KMS-11 (cell line): ENCODE measurements at regions not wholly inside any gene's neighbourhood (a gene's known extent, or its start where the extent isn't known, plus 50 kb on each side); places are given as distances from the start of the nearest gene placed in this dataset.

Experiments used
- H2AFZ ChIP-seq: fragments of 200-600 bp; sonication (generic); 2 replicates; pipeline ENCODE4 v1.6.1; 2016; ENCODE audit warnings: antibody characterized with exemption, mixed run types, low read depth
- H3K27ac ChIP-seq: fragments of 200-600 bp; sonication (generic); 2 replicates; pipeline ENCODE4 v1.6.1; 2016; ENCODE audit warnings: mild to moderate bottlenecking, mixed run types
- H3K27me3 ChIP-seq: fragments of 200-600 bp; sonication (generic); 2 replicates; pipeline ENCODE4 v1.6.1; 2017; ENCODE audit warnings: mild to moderate bottlenecking, low read depth, mixed run types, moderate library complexity; ENCODE audit not compliant: insufficient read depth
- H3K36me3 ChIP-seq: fragments of 200-600 bp; sonication (generic); 2 replicates; pipeline ENCODE4 v1.6.1; 2017; ENCODE audit warnings: mild to moderate bottlenecking, mixed run types; ENCODE audit not compliant: insufficient read depth
- H3K4me1 ChIP-seq: fragments of 200-600 bp; sonication (generic); 2 replicates; pipeline ENCODE4 v1.6.1; 2016; ENCODE audit warnings: mild to moderate bottlenecking, low read depth, mixed run types; ENCODE audit not compliant: poor library complexity, severe bottlenecking
- H3K4me2 ChIP-seq: fragments of 200-600 bp; sonication (generic); 2 replicates; pipeline ENCODE4 v1.7.0; 2016; ENCODE audit warnings: mild to moderate bottlenecking, mixed run types
- H3K4me3 ChIP-seq: fragments of 200-600 bp; sonication (generic); IDR thresholded peaks from 2 replicates; pipeline ENCODE4 v1.6.1; 2017; ENCODE audit warnings: low read depth, low read length, mixed read lengths; ENCODE audit not compliant: insufficient read depth
- H3K79me2 ChIP-seq: fragments of 200-600 bp; sonication (generic); 2 replicates; pipeline ENCODE4 v1.6.1; 2016; ENCODE audit warnings: low read depth, mixed run types; ENCODE audit not compliant: insufficient read depth
- H3K9ac ChIP-seq: fragments of 200-600 bp; sonication (generic); 2 replicates; pipeline ENCODE4 v1.6.1; 2016; ENCODE audit warnings: mild to moderate bottlenecking, mixed run types
- H4K20me1 ChIP-seq: fragments of 200-600 bp; sonication (generic); 2 replicates; pipeline ENCODE4 v1.6.1; 2016; ENCODE audit warnings: mild to moderate bottlenecking, mixed run types; ENCODE audit not compliant: insufficient read depth
- TF ChIP-seq, protein P1 (sequence below): fragments of 200-600 bp; sonication (generic); conservative IDR thresholded peaks from 2 replicates; pipeline ENCODE4 v1.6.1; 2017; ENCODE audit warnings: low read depth, mild to moderate bottlenecking, antibody characterized with exemption, low read length, moderate library complexity, mixed read lengths

DNA sequence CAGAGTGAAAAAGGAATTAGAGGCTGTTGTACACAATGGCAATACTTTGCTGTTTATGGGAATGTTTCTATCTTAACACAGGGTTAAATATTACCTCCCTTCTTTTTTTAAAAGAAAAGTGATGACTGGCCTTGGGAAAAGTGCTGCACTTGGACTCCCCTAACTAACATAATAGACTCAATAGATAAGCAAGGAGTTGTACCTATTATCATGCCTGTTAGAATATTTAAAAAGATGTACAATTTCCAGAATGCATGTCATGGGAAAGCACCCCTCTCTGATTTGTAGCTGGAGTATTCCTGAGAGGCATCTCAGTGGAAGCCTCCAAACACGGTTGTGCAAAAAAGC, 79.3 kb upstream of the GPC6 start:
- H3K9ac ChIP-seq = no peak overlapping the region
- no peaks in the 10 kb centered on the region for H3K79me2 ChIP-seq
- no peak overlapping the region for H3K27ac ChIP-seq
- H3K27me3 ChIP-seq = no peaks in the 10 kb centered on the region
- no peaks in the 10 kb centered on the region for H3K4me1 ChIP-seq
- TF ChIP-seq, protein P1, sequence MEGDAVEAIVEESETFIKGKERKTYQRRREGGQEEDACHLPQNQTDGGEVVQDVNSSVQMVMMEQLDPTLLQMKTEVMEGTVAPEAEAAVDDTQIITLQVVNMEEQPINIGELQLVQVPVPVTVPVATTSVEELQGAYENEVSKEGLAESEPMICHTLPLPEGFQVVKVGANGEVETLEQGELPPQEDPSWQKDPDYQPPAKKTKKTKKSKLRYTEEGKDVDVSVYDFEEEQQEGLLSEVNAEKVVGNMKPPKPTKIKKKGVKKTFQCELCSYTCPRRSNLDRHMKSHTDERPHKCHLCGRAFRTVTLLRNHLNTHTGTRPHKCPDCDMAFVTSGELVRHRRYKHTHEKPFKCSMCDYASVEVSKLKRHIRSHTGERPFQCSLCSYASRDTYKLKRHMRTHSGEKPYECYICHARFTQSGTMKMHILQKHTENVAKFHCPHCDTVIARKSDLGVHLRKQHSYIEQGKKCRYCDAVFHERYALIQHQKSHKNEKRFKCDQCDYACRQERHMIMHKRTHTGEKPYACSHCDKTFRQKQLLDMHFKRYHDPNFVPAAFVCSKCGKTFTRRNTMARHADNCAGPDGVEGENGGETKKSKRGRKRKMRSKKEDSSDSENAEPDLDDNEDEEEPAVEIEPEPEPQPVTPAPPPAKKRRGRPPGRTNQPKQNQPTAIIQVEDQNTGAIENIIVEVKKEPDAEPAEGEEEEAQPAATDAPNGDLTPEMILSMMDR = no peak
- no peak overlapping the region for H3K4me3 ChIP-seq
- H3K36me3 ChIP-seq = no peaks in the 10 kb centered on the region
- H3K4me2 ChIP-seq = no peak overlapping the region
- H2AFZ ChIP-seq = no peak overlapping the region
- H4K20me1 ChIP-seq = no peaks in the 10 kb centered on the region

DNA sequence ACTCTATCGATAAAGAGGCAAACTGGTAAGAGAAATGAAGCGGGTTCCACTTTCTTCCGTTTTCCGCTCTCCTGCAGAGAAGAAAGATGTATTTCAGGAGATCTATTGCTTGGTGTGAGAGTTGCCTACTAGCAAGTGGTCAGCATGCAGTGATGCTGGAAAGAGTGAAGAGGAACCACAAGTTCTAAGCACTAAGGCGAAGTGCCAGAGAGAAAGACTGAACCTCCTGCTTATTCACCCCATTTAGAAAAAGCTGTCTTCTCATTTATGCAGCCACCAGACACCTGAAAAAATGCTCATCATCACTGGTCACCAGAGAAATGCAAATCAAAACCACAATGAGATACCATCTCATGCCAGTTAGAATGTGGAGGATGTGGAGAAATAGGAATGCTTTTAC, 78.7 kb upstream of the GPC6 start:
- Histone ChIP-seq H3K4me3 (no peak overlapping the region), H2AFZ (no peak overlapping the region), H3K4me2 (no peak overlapping the region), H3K27ac (no peak overlapping the region), H3K4me1 (no peaks in the 10 kb centered on the region), H3K27me3 (no peaks in the 10 kb centered on the region), H3K9ac (no peak overlapping the region), H4K20me1 (no peaks in the 10 kb centered on the region), H3K36me3 (no peaks in the 10 kb centered on the region), H3K79me2 (no peaks in the 10 kb centered on the region)
- TF ChIP-seq, protein P1 = no peak

DNA sequence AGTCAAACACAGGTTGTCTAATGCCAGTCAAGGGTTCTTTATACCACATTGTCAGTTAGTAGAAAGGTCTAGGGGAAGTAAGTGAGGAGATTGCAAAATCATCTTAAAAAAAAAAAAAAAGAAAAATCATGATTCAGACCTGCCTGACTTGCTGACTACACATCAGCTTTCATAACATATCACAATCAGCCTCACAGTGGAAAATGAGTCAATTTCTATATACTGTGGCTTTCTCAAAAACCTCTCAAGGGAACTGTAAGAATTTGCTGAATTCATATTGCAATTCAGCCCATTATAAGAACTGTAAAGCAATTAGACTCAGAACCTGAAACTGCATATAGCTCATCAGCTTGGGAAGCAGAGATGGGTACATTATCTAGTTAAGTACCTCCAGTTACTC, 75.3 kb upstream of the GPC6 start:
- no peak overlapping the region for H3K4me2 ChIP-seq
- H3K27ac ChIP-seq = no peak overlapping the region
- H3K4me3 ChIP-seq = no peak overlapping the region
- H2AFZ ChIP-seq = no peak overlapping the region
- no peaks in the 10 kb centered on the region for H3K36me3 ChIP-seq
- H3K9ac ChIP-seq = no peak overlapping the region
- no peaks in the 10 kb centered on the region for H4K20me1 ChIP-seq
- no peaks in the 10 kb centered on the region for H3K79me2 ChIP-seq
- no peaks in the 10 kb centered on the region for H3K4me1 ChIP-seq
- H3K27me3 ChIP-seq = no peaks in the 10 kb centered on the region
- TF ChIP-seq, protein P1 = no peak

DNA sequence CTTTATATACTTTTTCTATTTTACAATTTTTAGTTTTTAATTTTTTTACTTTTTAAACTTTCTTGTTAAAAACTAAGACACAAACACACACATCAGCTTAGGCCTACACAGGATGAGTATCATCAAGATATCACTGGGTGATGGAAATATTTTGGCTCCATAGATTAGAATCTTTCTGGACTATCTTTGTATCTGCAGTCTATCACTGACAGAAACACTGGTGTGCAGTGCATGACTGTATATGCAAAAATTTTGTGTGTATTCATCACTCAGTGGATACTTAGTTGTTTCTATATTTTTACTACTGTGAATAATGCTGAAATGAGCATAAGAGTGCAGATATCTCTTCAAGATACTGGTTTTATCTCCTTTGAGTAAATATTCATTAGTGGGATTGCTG, 68.0 kb upstream of the GPC6 start:
- TF ChIP-seq, protein P1 = no peak
- H3K4me3 ChIP-seq = no peak overlapping the region

DNA sequence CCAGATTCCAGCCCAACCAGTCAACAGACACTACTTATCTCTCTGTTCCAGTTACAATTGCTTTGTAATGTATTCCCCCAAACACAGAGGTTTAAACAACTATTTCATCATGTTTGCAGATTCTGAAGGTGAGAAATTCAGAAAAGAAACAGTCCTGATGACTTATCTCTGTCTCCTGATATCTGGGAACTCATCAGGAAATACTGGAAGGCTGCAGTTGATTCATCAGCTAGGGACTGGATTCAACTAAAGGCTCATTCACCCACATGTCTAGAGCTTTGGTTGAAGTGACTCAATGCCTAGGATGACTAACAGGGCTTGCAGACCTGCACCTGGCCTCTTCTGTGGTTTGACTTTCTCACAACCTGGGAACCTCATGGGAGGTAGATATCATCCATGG, 56.6 kb upstream of the GPC6 start:
- H3K27ac ChIP-seq = no peak overlapping the region
- no peaks in the 10 kb centered on the region for H3K27me3 ChIP-seq
- no peaks in the 10 kb centered on the region for H3K79me2 ChIP-seq
- no peak overlapping the region for H3K9ac ChIP-seq
- no peak overlapping the region for H3K4me2 ChIP-seq
- no peak overlapping the region for H3K4me3 ChIP-seq
- TF ChIP-seq, protein P1 = no peak
- no peak overlapping the region for H2AFZ ChIP-seq
- H3K36me3 ChIP-seq = no peaks in the 10 kb centered on the region
- H3K4me1 ChIP-seq = no peaks in the 10 kb centered on the region
- no peaks in the 10 kb centered on the region for H4K20me1 ChIP-seq

More for the DNA sequence above, 68.0 kb upstream of the GPC6 start:
- no peaks in the 10 kb centered on the region for H3K36me3 ChIP-seq
- no peaks in the 10 kb centered on the region for H3K4me1 ChIP-seq
- no peak overlapping the region for H3K4me2 ChIP-seq
- no peaks in the 10 kb centered on the region for H3K79me2 ChIP-seq
- no peaks in the 10 kb centered on the region for H4K20me1 ChIP-seq
- H3K9ac ChIP-seq = no peak overlapping the region
- H3K27ac ChIP-seq = no peak overlapping the region
- H3K27me3 ChIP-seq = no peaks in the 10 kb centered on the region
- H2AFZ ChIP-seq = no peak overlapping the region
